ENCODE measurements at regions not wholly inside any gene's neighbourhood (a gene's known extent, or its start where the extent isn't known, plus 50 kb on each side); places are given as distances from the start of the nearest gene placed in this dataset.
"Not testable (repeated sequence)": the region's sequence is repeated elsewhere in the genome, so short reads cannot be mapped to it uniquely, and the experiment has no call there.

DNA sequence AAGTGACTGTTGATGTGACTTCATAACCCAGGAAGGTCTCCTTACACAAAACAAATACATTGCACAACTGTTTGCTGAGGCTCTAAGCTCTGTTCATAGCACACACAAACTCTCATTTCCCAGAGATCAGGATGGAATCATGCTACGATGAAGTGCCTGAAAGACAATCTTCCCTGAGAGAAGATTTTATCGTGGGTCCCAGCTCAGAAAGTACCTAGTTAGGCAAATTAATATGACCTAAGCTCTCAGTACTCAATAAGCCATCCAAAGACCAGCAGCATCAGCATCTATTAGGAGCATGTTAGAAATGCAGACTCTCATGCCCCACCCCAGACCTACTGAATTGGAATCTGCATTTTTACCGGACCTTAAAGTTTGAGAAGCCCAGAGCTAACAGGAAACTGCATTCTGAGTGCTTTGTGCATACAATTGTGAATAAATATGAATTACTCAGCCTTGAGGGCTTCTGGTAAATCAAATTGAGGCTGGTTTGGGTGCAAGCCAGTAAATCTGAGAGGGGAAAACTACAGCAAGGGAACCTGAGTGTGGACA is 161.5 kb upstream of the C2CD4B start:
- TF ChIP-seq, protein P1, sequence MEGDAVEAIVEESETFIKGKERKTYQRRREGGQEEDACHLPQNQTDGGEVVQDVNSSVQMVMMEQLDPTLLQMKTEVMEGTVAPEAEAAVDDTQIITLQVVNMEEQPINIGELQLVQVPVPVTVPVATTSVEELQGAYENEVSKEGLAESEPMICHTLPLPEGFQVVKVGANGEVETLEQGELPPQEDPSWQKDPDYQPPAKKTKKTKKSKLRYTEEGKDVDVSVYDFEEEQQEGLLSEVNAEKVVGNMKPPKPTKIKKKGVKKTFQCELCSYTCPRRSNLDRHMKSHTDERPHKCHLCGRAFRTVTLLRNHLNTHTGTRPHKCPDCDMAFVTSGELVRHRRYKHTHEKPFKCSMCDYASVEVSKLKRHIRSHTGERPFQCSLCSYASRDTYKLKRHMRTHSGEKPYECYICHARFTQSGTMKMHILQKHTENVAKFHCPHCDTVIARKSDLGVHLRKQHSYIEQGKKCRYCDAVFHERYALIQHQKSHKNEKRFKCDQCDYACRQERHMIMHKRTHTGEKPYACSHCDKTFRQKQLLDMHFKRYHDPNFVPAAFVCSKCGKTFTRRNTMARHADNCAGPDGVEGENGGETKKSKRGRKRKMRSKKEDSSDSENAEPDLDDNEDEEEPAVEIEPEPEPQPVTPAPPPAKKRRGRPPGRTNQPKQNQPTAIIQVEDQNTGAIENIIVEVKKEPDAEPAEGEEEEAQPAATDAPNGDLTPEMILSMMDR (IDR thresholded peaks at IDR 0.05; ENCODE audit: control insufficient read depth, insufficient read depth, low read depth, low read length, missing control alignments), result no peak
- no peak overlapping the region for H3K4me3 ChIP-seq (ENCODE audit: control insufficient read depth, low read depth, low read length)
- no peak for DNase-seq (ENCODE audit: low read depth)

DNA sequence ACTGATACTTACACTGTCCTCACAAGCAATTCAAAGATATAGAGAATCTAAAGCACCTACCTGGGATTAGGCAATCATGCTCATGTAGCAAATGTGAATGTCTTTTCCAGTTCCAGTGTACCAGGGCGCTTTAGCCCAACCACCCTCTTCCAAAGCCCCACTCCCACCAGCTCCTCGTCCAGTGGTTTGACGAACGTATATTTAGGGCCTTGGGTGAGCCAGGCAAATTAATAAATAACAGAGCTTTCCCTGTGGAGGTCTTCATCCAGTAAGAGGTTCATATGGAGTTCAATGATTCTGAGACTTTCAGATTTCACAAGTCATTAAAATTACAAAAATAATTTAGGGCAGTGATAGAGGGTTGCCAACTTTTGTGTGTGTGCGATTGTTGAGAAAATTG is 162.3 kb upstream of the C2CD4B start:
- TF ChIP-seq, protein P1 (IDR thresholded peaks at IDR 0.05; ENCODE audit: control insufficient read depth, insufficient read depth, low read depth, low read length, missing control alignments), result no peak
- no peak overlapping the region for H3K4me3 ChIP-seq (ENCODE audit: control insufficient read depth, low read depth, low read length)
- DNase-seq (ENCODE audit: low read depth), result no peak

DNA sequence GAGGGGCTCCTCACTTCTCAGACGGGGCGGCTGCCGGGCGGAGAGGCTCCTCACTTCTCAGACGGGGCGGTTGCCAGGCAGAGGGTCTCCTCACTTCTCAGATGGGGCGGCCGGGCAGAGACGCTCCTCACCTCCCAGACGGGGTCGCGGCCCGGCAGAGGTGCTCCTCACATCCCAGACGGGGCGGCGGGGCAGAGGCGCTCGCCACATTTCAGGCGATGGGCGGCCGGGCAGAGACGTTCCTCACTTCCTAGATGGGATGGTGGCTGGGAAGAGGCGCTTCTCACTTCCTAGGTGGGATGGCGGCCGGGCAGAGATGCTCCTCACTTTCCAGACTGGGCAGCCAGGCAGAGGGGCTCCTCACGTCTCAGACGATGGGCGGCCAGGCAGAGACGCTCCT is 167.4 kb upstream of the C2CD4B start:
- not testable (repeated sequence) for DNase-seq (ENCODE audit: low read depth)

DNA sequence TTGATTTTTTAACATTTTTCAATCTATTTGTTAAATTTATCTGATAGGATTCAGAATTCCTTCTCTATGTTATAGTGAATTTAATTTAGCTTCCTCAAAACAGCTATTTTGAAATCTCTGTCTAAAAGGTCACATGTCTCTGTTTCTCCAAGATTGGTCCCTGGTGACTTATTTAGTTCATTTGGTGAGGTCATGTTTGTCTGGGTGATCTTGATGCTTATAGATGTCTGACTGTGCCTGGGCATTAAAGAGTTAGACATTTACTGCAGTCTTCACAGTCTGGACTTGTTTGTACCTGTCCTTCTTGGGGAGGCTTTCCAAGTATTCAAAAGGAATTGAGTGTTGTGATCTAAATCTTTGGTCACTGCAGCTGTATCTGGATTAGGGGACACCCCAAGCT is 169.5 kb upstream of the C2CD4B start:
- no peak for DNase-seq (ENCODE audit: low read depth)
- no peak overlapping the region for H3K4me3 ChIP-seq (ENCODE audit: control insufficient read depth, low read depth, low read length)
- TF ChIP-seq, protein P1 (IDR thresholded peaks at IDR 0.05; ENCODE audit: control insufficient read depth, insufficient read depth, low read depth, low read length, missing control alignments), result no peak

More for the DNA sequence above, 167.4 kb upstream of the C2CD4B start:
- not testable (repeated sequence) for H3K4me3 ChIP-seq (ENCODE audit: control insufficient read depth, low read depth, low read length)

DNA sequence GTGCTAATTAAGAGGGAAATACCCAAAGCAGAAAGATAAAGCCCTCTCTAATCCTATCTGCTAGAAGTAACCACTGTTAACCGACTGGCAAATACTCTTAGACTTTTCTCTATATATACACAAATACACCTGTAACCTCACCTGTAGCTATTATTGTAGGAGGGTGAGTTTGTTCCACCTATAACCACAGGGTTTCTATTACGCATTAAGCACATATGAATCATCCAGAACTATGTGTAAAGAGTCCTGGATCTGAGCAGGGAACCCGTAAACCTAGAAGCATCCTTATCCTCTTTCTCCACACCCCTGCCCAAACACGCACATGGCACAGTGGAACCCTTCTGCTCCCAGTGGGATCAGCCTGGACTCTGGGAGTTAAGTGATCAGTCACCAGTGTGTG is 172.8 kb upstream of the C2CD4B start:
- TF ChIP-seq, protein P1 (IDR thresholded peaks at IDR 0.05; ENCODE audit: control insufficient read depth, insufficient read depth, low read depth, low read length, missing control alignments), result no peak
- DNase-seq (ENCODE audit: low read depth), result no peak
- H3K4me3 ChIP-seq (ENCODE audit: control insufficient read depth, low read depth, low read length), result no peak overlapping the region

DNA sequence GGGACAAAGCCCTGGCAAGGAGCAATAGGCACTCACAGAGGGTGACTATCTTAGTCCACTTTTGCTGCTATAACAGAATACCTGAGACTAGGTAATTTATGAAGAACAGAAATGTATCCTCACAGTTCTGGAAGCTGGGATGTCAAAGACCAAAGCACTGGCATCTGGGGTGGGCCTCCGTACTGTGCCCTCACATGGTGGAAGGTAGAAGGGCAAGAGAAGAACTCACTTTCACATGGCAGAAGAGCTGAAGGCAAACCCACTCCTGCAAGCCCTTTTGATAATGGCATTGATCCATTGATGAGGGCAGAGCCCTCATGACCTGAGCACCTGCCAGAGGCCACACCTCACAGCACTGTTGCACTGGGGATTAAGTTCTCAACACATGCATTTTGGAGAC is 173.4 kb upstream of the C2CD4B start:
- DNase-seq (ENCODE audit: low read depth), result no peak
- TF ChIP-seq, protein P1 (IDR thresholded peaks at IDR 0.05; ENCODE audit: control insufficient read depth, insufficient read depth, low read depth, low read length, missing control alignments), result no peak
- H3K4me3 ChIP-seq (ENCODE audit: control insufficient read depth, low read depth, low read length), result no peak overlapping the region

DNA sequence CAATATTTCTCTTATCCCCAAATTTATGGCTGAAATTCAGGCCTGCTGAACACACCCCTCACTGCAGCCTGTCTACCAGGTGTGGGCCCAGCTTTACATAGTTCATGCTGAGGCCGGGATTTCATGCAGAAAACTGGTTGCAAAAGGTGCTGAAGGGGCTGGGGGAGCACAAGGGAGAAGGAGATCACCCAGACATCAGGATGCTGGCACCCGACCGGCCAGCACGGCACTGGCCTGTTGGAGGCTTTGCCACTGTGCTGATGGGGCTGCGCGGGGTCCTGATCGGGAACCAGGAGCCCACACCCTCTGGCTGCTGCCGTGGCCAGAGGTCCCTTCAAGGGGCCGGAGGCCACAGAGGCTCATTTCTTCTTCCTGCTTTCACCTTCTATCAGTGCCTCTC is 177.9 kb upstream of the C2CD4B start:
- DNase-seq (ENCODE audit: low read depth), result no peak
- TF ChIP-seq, protein P1 (IDR thresholded peaks at IDR 0.05; ENCODE audit: control insufficient read depth, insufficient read depth, low read depth, low read length, missing control alignments), result no peak
- H3K4me3 ChIP-seq (ENCODE audit: control insufficient read depth, low read depth, low read length), result no peak overlapping the region

Measured in AG09309 (cell line).